T follicular helper cell (primary cell): ENCODE measurements at regions not wholly inside any gene's neighbourhood (a gene's known extent, or its start where the extent isn't known, plus 50 kb on each side); places are given as distances from the start of the nearest gene placed in this dataset.

Experiments
- DNase-seq: peaks from one replicate; pipeline ENCODE4 v3.0.0-alpha.2; 2020; ENCODE audit warnings: low read depth

- DNase-seq = no peak
Observed at GRCh38 chr2:64854773-64855237, 134.4 kb upstream of the SLC1A4 start.

GRCh38 chr2:64857581-64858471 is 131.4 kb upstream of the SLC1A4 start:
- no peak for DNase-seq

- no peak for DNase-seq
Observed at GRCh38 chr2:64858541-64859311, 130.5 kb upstream of the SLC1A4 start.

GRCh38 chr2:64859312-64860212 is 129.6 kb upstream of the SLC1A4 start:
- DNase-seq = no peak

- DNase-seq = no peak
Observed at GRCh38 chr2:64860276-64860885, 128.8 kb upstream of the SLC1A4 start.

GRCh38 chr2:64860936-64861335 is 128.3 kb upstream of the SLC1A4 start:
- no peak for DNase-seq

GRCh38 chr2:64861452-64862397 is 127.5 kb upstream of the SLC1A4 start:
- no peak for DNase-seq

- DNase-seq = no peak
Observed at GRCh38 chr2:64862623-64863022, 126.6 kb upstream of the SLC1A4 start.

GRCh38 chr2:64863097-64863820 is 125.9 kb upstream of the SLC1A4 start:
- no peak for DNase-seq

GRCh38 chr2:64865073-64865830 is 123.9 kb upstream of the SLC1A4 start:
- peak; percentile 38 for DNase-seq

- DNase-seq = no peak
Observed at GRCh38 chr2:64865831-64866345, 123.3 kb upstream of the SLC1A4 start.

GRCh38 chr2:64866797-64867196 is 122.4 kb upstream of the SLC1A4 start:
- no peak for DNase-seq

GRCh38 chr2:64867253-64867996 is 121.8 kb upstream of the SLC1A4 start:
- no peak for DNase-seq

GRCh38 chr2:64869126-64869525 is 120.1 kb upstream of the SLC1A4 start:
- DNase-seq = no peak

- DNase-seq = peak; percentile 64
Observed at GRCh38 chr2:64873472-64873924, 115.7 kb upstream of the SLC1A4 start.

- no peak for DNase-seq
Observed at GRCh38 chr2:64874593-64874992, 114.6 kb upstream of the SLC1A4 start.

- no peak for DNase-seq
Observed at GRCh38 chr2:64875368-64875767, 113.8 kb upstream of the SLC1A4 start.

GRCh38 chr2:64876137-64876647 is 113.0 kb upstream of the SLC1A4 start:
- DNase-seq = no peak
